ENCODE measurements at regions not wholly inside any gene's neighbourhood (a gene's known extent, or its start where the extent isn't known, plus 50 kb on each side); places are given as distances from the start of the nearest gene placed in this dataset.

DNA sequence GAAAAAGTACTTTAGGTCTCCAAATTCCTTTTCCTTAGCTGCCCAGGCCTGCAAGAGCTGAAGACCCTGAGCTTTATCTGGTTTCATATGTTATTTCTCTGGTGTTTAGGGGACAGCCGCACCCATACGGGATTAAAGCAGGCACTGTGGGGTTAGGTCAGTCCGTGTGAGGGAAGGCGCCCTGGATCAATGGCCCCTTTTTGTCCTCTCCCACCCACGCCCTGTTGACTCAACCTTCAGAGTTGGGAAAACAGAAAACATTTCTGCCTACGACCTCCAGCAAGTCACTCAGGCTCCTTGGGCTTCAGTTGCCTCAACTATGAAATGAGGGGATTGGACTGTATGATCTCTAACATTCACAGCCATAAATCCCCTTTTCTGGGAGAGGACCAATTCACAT is 55.2 kb upstream of the BARX2 start:
- DNase-seq (ENCODE audit: low spot score), result no peak
- no peak overlapping the region for H3K23ac ChIP-seq (ENCODE audit: low read depth, low read length, poor library complexity)
- no peaks in the 10 kb centered on the region for H3K9me3 ChIP-seq (replicated peaks in 1 of 2; ENCODE audit: control insufficient read depth in 2 of 2, insufficient read depth in 1 of 2, low read depth in 1 of 2, low read length in 2 of 2)
- H2BK15ac ChIP-seq (ENCODE audit: low read length), result no peak overlapping the region
- H2AK5ac ChIP-seq (ENCODE audit: low read depth, low read length), result no peak overlapping the region
- no peaks in the 10 kb centered on the region for H3K79me1 ChIP-seq (ENCODE audit: low read depth, low read length)
- peaks cover 10 to 37% of the 10 kb centered on the region in 2 donors for H3K4me1 ChIP-seq (ENCODE audit: control insufficient read depth in 2 of 2, insufficient read depth in 1 of 2, low read depth in 1 of 2, low read length in 2 of 2)
- no peaks in the 10 kb centered on the region for H3K36me3 ChIP-seq (replicated peaks in 1 of 2; ENCODE audit: control insufficient read depth in 2 of 2, insufficient read depth in 2 of 2, low read length in 2 of 2)
- no peak overlapping the region for H3K4me2 ChIP-seq (ENCODE audit: insufficient read depth, low read length, poor library complexity, severe bottlenecking)
- no peak overlapping the region for H3K14ac ChIP-seq (ENCODE audit: low read length)
- no peak overlapping the region for H3K4ac ChIP-seq (ENCODE audit: low read length)
- H3K27me3 ChIP-seq (ENCODE audit: control insufficient read depth in 3 of 3, insufficient read depth in 3 of 3, low read depth in 1 of 3, low read length in 3 of 3), result no peaks in the 10 kb centered on the region
- H2BK5ac ChIP-seq (ENCODE audit: low read length), result no peak overlapping the region
- no peak overlapping the region for H2BK12ac ChIP-seq (ENCODE audit: low read length)
- H2BK120ac ChIP-seq (ENCODE audit: low read depth, low read length), result no peak overlapping the region
- H2AFZ ChIP-seq (ENCODE audit: low read length), result peak overlapping the region; percentile 23
- WGBS, 2 donors (ENCODE audit: extremely low coverage in 2 of 2, insufficient read length in 2 of 2, insufficient replicate concordance in 1 of 2), result no CpG with 5 or more reads among the region's 6 CpGs
- no peak overlapping the region for H4K8ac ChIP-seq (ENCODE audit: low read depth, low read length)
- no peak overlapping the region for H3K4me3 ChIP-seq (ENCODE audit: low read length in 2 of 2)
- no peak overlapping the region for H3K18ac ChIP-seq (ENCODE audit: low read length)
- no peak overlapping the region for H3K9ac ChIP-seq (ENCODE audit: low read depth, low read length, poor library complexity)
- H3K27ac ChIP-seq (replicated peaks; ENCODE audit: low read length), result no peak overlapping the region
- no peak overlapping the region for H4K91ac ChIP-seq (ENCODE audit: low read depth, low read length, poor library complexity)

DNA sequence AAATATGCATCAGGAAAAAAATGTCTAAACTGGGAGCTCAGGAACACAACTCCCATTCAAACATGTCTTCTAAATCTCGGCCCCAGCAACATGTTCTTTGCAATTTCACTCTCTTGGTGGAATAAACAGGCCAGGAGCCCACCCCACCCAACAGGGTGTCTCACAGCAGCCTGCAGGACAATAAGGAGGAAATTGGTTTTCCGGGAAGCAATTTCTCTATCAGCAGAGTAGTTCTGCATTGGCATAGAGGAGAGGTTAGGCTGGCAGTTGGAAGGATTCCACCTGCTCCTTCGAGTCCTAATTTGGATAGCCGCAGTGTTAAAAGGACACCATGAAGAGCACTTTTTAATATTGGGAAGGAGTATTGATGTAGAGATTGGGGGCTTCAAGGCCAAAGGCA is 55.9 kb upstream of the BARX2 start:
- H3K4ac ChIP-seq (ENCODE audit: low read length), result no peak overlapping the region
- no peak overlapping the region for H3K4me3 ChIP-seq (ENCODE audit: low read length in 2 of 2)
- H3K27me3 ChIP-seq (ENCODE audit: control insufficient read depth in 3 of 3, insufficient read depth in 3 of 3, low read depth in 1 of 3, low read length in 3 of 3), result no peaks in the 10 kb centered on the region
- WGBS, 2 donors (ENCODE audit: extremely low coverage in 2 of 2, insufficient read length in 2 of 2, insufficient replicate concordance in 1 of 2), result no CpG with 5 or more reads among the region's 4 CpGs
- no peak overlapping the region for H3K27ac ChIP-seq (replicated peaks; ENCODE audit: low read length)
- H3K4me2 ChIP-seq (ENCODE audit: insufficient read depth, low read length, poor library complexity, severe bottlenecking), result no peak overlapping the region
- no peak overlapping the region for H2BK120ac ChIP-seq (ENCODE audit: low read depth, low read length)
- no peak overlapping the region for H3K9ac ChIP-seq (ENCODE audit: low read depth, low read length, poor library complexity)
- H2BK12ac ChIP-seq (ENCODE audit: low read length), result no peak overlapping the region
- H3K9me3 ChIP-seq (replicated peaks in 1 of 2; ENCODE audit: control insufficient read depth in 2 of 2, insufficient read depth in 1 of 2, low read depth in 1 of 2, low read length in 2 of 2), result no peaks in the 10 kb centered on the region
- H4K8ac ChIP-seq (ENCODE audit: low read depth, low read length), result no peak overlapping the region
- no peak overlapping the region for H2AFZ ChIP-seq (ENCODE audit: low read length)
- H2AK5ac ChIP-seq (ENCODE audit: low read depth, low read length), result no peak overlapping the region
- no peak overlapping the region for H2BK15ac ChIP-seq (ENCODE audit: low read length)
- H3K23ac ChIP-seq (ENCODE audit: low read depth, low read length, poor library complexity), result no peak overlapping the region
- H3K18ac ChIP-seq (ENCODE audit: low read length), result no peak overlapping the region
- no peak overlapping the region for H4K91ac ChIP-seq (ENCODE audit: low read depth, low read length, poor library complexity)
- no peaks in the 10 kb centered on the region for H3K36me3 ChIP-seq (replicated peaks in 1 of 2; ENCODE audit: control insufficient read depth in 2 of 2, insufficient read depth in 2 of 2, low read length in 2 of 2)
- H3K4me1 ChIP-seq (ENCODE audit: control insufficient read depth in 2 of 2, insufficient read depth in 1 of 2, low read depth in 1 of 2, low read length in 2 of 2), result peaks cover 11 to 37% of the 10 kb centered on the region in 2 donors
- H3K79me1 ChIP-seq (ENCODE audit: low read depth, low read length), result no peaks in the 10 kb centered on the region
- H3K14ac ChIP-seq (ENCODE audit: low read length), result no peak overlapping the region
- no peak overlapping the region for H2BK5ac ChIP-seq (ENCODE audit: low read length)
- DNase-seq (ENCODE audit: low spot score), result no peak

DNA sequence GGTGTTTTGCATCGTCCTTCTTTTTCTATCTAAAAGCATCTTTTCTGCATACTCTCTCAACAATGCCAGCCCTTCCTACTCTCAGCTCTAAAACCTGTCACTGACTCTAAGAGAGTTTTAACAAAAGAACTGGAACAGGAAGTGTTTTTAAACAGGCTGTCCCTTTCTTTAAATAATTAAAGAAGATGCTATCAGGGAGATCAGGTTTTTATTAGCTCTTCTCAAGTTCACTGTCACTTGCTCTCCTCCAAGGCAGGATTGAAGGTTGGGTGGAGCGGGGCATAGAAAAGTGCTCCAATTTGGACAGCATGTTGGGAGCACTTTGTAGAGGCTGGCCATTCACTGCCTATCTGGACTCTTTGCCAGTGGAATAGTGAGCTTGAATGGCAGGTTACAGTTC is 56.4 kb upstream of the BARX2 start:
- Histone ChIP-seq H3K23ac (ENCODE audit: low read depth, low read length, poor library complexity) (no peak overlapping the region), H3K18ac (ENCODE audit: low read length) (no peak overlapping the region), H3K9me3 (replicated peaks in 1 of 2; ENCODE audit: control insufficient read depth in 2 of 2, insufficient read depth in 1 of 2, low read depth in 1 of 2, low read length in 2 of 2) (no peaks in the 10 kb centered on the region), H3K4me3 (ENCODE audit: low read length in 2 of 2) (no peak overlapping the region), H2AK5ac (ENCODE audit: low read depth, low read length) (no peak overlapping the region), H3K4me1 (ENCODE audit: control insufficient read depth in 2 of 2, insufficient read depth in 1 of 2, low read depth in 1 of 2, low read length in 2 of 2) (peaks cover 11 to 32% of the 10 kb centered on the region in 2 donors), H2BK15ac (ENCODE audit: low read length) (no peak overlapping the region), H4K91ac (ENCODE audit: low read depth, low read length, poor library complexity) (no peak overlapping the region), H2BK5ac (ENCODE audit: low read length) (no peak overlapping the region), H3K36me3 (replicated peaks in 1 of 2; ENCODE audit: control insufficient read depth in 2 of 2, insufficient read depth in 2 of 2, low read length in 2 of 2) (no peaks in the 10 kb centered on the region), H3K4ac (ENCODE audit: low read length) (no peak overlapping the region), H2BK12ac (ENCODE audit: low read length) (no peak overlapping the region), H3K14ac (ENCODE audit: low read length) (no peak overlapping the region), H3K27me3 (ENCODE audit: control insufficient read depth in 3 of 3, insufficient read depth in 3 of 3, low read depth in 1 of 3, low read length in 3 of 3) (no peaks in the 10 kb centered on the region), H3K79me1 (ENCODE audit: low read depth, low read length) (no peaks in the 10 kb centered on the region), H2AFZ (ENCODE audit: low read length) (no peak overlapping the region), H4K8ac (ENCODE audit: low read depth, low read length) (no peak overlapping the region), H3K9ac (ENCODE audit: low read depth, low read length, poor library complexity) (no peak overlapping the region), H2BK120ac (ENCODE audit: low read depth, low read length) (no peak overlapping the region), H3K4me2 (ENCODE audit: insufficient read depth, low read length, poor library complexity, severe bottlenecking) (no peak overlapping the region), H3K27ac (replicated peaks; ENCODE audit: low read length) (no peak overlapping the region)
- no peak for DNase-seq (ENCODE audit: low spot score)
- no CpG with 5 or more reads among the region's 2 CpGs for WGBS, 2 donors (ENCODE audit: extremely low coverage in 2 of 2, insufficient read length in 2 of 2, insufficient replicate concordance in 1 of 2)

DNA sequence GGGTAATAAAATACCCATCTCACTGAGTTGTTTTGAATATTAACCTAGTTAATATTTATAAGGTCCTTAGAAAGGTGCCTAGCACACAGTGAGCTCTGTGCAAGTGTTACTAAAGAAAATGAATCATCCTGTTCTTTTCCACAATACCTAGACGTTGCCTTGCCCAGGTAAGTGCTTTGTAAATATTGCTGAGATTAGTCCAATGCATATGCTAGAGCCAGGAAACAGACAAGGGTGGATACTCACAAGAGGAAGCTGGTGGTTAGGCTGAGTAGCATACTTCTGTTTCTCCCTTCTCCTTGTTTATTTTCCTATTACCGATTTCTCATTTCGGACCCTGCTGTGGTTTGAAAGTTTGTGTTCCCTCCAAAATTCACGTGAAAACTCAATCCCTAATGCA is 58.1 kb upstream of the BARX2 start:
- no peak overlapping the region for H4K8ac ChIP-seq (ENCODE audit: low read depth, low read length)
- H3K4me1 ChIP-seq (ENCODE audit: control insufficient read depth in 2 of 2, insufficient read depth in 1 of 2, low read depth in 1 of 2, low read length in 2 of 2), result peaks cover 19 to 35% of the 10 kb centered on the region in 2 donors
- no peak overlapping the region for H3K27ac ChIP-seq (replicated peaks; ENCODE audit: low read length)
- no peak overlapping the region for H3K18ac ChIP-seq (ENCODE audit: low read length)
- H3K36me3 ChIP-seq (replicated peaks in 1 of 2; ENCODE audit: control insufficient read depth in 2 of 2, insufficient read depth in 2 of 2, low read length in 2 of 2), result no peaks in the 10 kb centered on the region
- no peak overlapping the region for H3K23ac ChIP-seq (ENCODE audit: low read depth, low read length, poor library complexity)
- no peak overlapping the region for H2BK12ac ChIP-seq (ENCODE audit: low read length)
- H2BK120ac ChIP-seq (ENCODE audit: low read depth, low read length), result no peak overlapping the region
- no peak overlapping the region for H4K91ac ChIP-seq (ENCODE audit: low read depth, low read length, poor library complexity)
- H3K4me3 ChIP-seq (ENCODE audit: low read length in 2 of 2), result no peak overlapping the region
- no peak overlapping the region for H2BK5ac ChIP-seq (ENCODE audit: low read length)
- H3K4me2 ChIP-seq (ENCODE audit: insufficient read depth, low read length, poor library complexity, severe bottlenecking), result no peak overlapping the region
- no peaks in the 10 kb centered on the region for H3K27me3 ChIP-seq (ENCODE audit: control insufficient read depth in 3 of 3, insufficient read depth in 3 of 3, low read depth in 1 of 3, low read length in 3 of 3)
- no peak overlapping the region for H2BK15ac ChIP-seq (ENCODE audit: low read length)
- H2AFZ ChIP-seq (ENCODE audit: low read length), result no peak overlapping the region
- H3K79me1 ChIP-seq (ENCODE audit: low read depth, low read length), result no peaks in the 10 kb centered on the region
- no peak overlapping the region for H3K14ac ChIP-seq (ENCODE audit: low read length)
- no peak overlapping the region for H3K4ac ChIP-seq (ENCODE audit: low read length)
- H3K9me3 ChIP-seq (replicated peaks in 1 of 2; ENCODE audit: control insufficient read depth in 2 of 2, insufficient read depth in 1 of 2, low read depth in 1 of 2, low read length in 2 of 2), result no peaks in the 10 kb centered on the region
- no CpG with 5 or more reads among the region's 4 CpGs for WGBS, 2 donors (ENCODE audit: extremely low coverage in 2 of 2, insufficient read length in 2 of 2, insufficient replicate concordance in 1 of 2)
- H2AK5ac ChIP-seq (ENCODE audit: low read depth, low read length), result no peak overlapping the region
- no peak overlapping the region for H3K9ac ChIP-seq (ENCODE audit: low read depth, low read length, poor library complexity)
- no peak for DNase-seq (ENCODE audit: low spot score)
